Naive thymus-derived CD4-positive, alpha-beta T cell (primary cell): ENCODE measurements at regions not wholly inside any gene's neighbourhood (a gene's known extent, or its start where the extent isn't known, plus 50 kb on each side); places are given as distances from the start of the nearest gene placed in this dataset.
"Not testable (repeated sequence)": the region's sequence is repeated elsewhere in the genome, so short reads cannot be mapped to it uniquely, and the experiment has no call there.

Source experiments
- ATAC-seq: fragments of 150-1000 bp; cut with Tn5 transposase; 2 replicates; pipeline ENCODE4 v1.10.0; 2021; ENCODE audit warnings: mild to moderate bottlenecking, moderate library complexity
- CTCF ChIA-PET: fragments of 350-600 bp; sonication (Branson Sonifier 250); formaldehyde crosslinking; loops from one replicate; lab custom pipeline; 2021; ENCODE audit warnings: antibody characterized with exemption; lab: Charles Lee
- POLR2A ChIA-PET: fragments of 350-600 bp; sonication (Branson Sonifier 250); formaldehyde crosslinking; loops from one replicate; lab custom pipeline; 2021; ENCODE audit warnings: antibody characterized with exemption, inconsistent platforms; lab: Charles Lee
- DNase-seq, 9 donors: peaks; one replicate each; pipeline versions ENCODE4 v3.0.0 to v3.0.0-alpha.2; 2020 to 2022; ENCODE audit warnings: mixed read lengths in 1 of 9
- H3K27ac ChIP-seq: one replicate; pipeline ENCODE4 v1.7.0; 2013; ENCODE audit warnings: mild to moderate bottlenecking, low read depth, low read length, moderate library complexity
- H3K27me3 ChIP-seq, 2 donors: one replicate each; pipeline ENCODE4 v1.7.0; 2013; ENCODE audit warnings: low read length in 2 of 2, mild to moderate bottlenecking in 2 of 2, moderate library complexity in 2 of 2; ENCODE audit not compliant: control insufficient read depth in 2 of 2, insufficient read depth in 2 of 2
- H3K36me3 ChIP-seq, 3 experiments: 1 replicate in 2 of 3; 2 replicates in 1 of 3; pipeline ENCODE4 v1.7.0; 2013; ENCODE audit warnings: low read length in 3 of 3, mild to moderate bottlenecking in 3 of 3, moderate library complexity in 1 of 3; ENCODE audit not compliant: insufficient read depth in 3 of 3, control insufficient read depth in 2 of 3
- H3K4me1 ChIP-seq, 2 donors: one replicate each; pipeline ENCODE4 v1.7.0; 2013; ENCODE audit warnings: low read length in 2 of 2, mild to moderate bottlenecking in 2 of 2, moderate library complexity in 1 of 2; ENCODE audit not compliant: control insufficient read depth in 2 of 2, insufficient read depth in 2 of 2
- H3K4me3 ChIP-seq: 2 replicates; pipeline ENCODE4 v1.7.0; 2013; ENCODE audit warnings: mild to moderate bottlenecking, low read length
- H3K9me3 ChIP-seq, 3 experiments: 1 replicate in 2 of 3; 2 replicates in 1 of 3; pipeline ENCODE4 v1.7.0; 2013; ENCODE audit warnings: low read length in 3 of 3; ENCODE audit not compliant: control insufficient read depth in 2 of 3
- H3K27ac Mint-ChIP-seq, 9 donors: one replicate each; pipeline ENCODE4 v1.8.0; 2020 to 2022; ENCODE audit warnings: mixed read lengths in 9 of 9, mild to moderate bottlenecking in 8 of 9, moderate library complexity in 5 of 9, inconsistent platforms in 2 of 9
- H3K27me3 Mint-ChIP-seq, 5 donors: one replicate each; pipeline ENCODE4 v1.8.0; 2021 to 2022; ENCODE audit warnings: mixed read lengths in 5 of 5, mild to moderate bottlenecking in 1 of 5
- H3K36me3 Mint-ChIP-seq, 5 donors: one replicate each; pipeline ENCODE4 v1.8.0; 2020 to 2022; ENCODE audit warnings: mixed read lengths in 5 of 5, mild to moderate bottlenecking in 3 of 5, inconsistent platforms in 1 of 5
- H3K4me1 Mint-ChIP-seq, 7 donors: one replicate each; pipeline ENCODE4 v1.8.0; 2020 to 2022; ENCODE audit warnings: mixed read lengths in 7 of 7, mild to moderate bottlenecking in 3 of 7, inconsistent platforms in 1 of 7
- H3K4me3 Mint-ChIP-seq, 10 donors: one replicate each; pipeline ENCODE4 v1.8.0; 2020 to 2022; ENCODE audit warnings: mild to moderate bottlenecking in 10 of 10, mixed read lengths in 10 of 10, moderate library complexity in 6 of 10, inconsistent platforms in 2 of 10
- H3K9me3 Mint-ChIP-seq, 11 donors: one replicate each; pipeline ENCODE4 v1.8.0; 2020 to 2022; ENCODE audit warnings: mixed read lengths in 11 of 11, mild to moderate bottlenecking in 4 of 11, inconsistent platforms in 1 of 11, moderate library complexity in 1 of 11
- intact Hi-C, 2 donors: fragments of 100-400 bp; cut with micrococcal nuclease; formaldehyde crosslinking; loops; one replicate each; pipeline ENCODE4 v1.15.1; 2023

GRCh38 chr1:232744847-232745246 is 60.4 kb upstream of the MAP10 start:
- Mint-ChIP-seq H3K4me3 (no peak overlapping the region), H3K27me3 (peaks cover 0 to 5% (median 0%) of the 10 kb centered on the region in 5 donors), H3K9me3 (peaks cover 9 to 36% (median 16%) of the 10 kb centered on the region in 11 donors), H3K4me1 (no peaks in the 10 kb centered on the region), H3K27ac (no peak overlapping the region), H3K36me3 (peaks cover 0 to 12% (median 5%) of the 10 kb centered on the region in 5 donors)
- H3K4me3 ChIP-seq: no peak overlapping the region
- intact Hi-C loops: no loop called here
- H3K4me1 ChIP-seq: no peaks in the 10 kb centered on the region
- CTCF ChIA-PET: no interaction called here
- ATAC-seq (no peak), DNase-seq (no peak)
- no peaks in the 10 kb centered on the region for H3K36me3 ChIP-seq
- peaks cover 0 to 14% (median 6%) of the 10 kb centered on the region in 3 experiments for H3K9me3 ChIP-seq
- H3K27me3 ChIP-seq: no peaks in the 10 kb centered on the region
- H3K27ac ChIP-seq: no peak overlapping the region
- POLR2A ChIA-PET: no interaction called here

DNA sequence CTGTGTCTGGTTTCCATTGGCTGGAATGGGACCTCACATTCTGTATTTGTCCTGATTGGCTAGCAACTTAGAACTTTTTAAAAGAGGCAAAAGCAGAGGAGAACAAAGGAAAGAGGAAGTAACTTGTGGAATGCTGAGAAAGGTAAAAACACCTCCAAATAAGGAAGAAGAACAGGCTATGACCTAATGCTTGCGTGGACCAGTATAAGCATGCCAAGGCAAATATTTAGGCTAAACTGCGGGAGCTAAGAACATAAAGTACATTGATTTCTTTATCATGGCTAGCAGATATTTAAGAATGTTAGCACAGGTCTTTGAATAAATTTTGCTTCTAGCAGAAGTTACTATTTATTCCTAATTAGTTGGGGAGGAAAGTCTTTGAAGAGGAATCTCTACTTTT is 59.5 kb upstream of the MAP10 start:
- H3K27me3 Mint-ChIP-seq, H3K27ac Mint-ChIP-seq, H3K36me3 ChIP-seq, H3K27me3 ChIP-seq, H3K4me3 Mint-ChIP-seq, ATAC-seq, H3K27ac ChIP-seq, POLR2A ChIA-PET, CTCF ChIA-PET, H3K4me1 Mint-ChIP-seq, DNase-seq, H3K4me1 ChIP-seq, intact Hi-C loops, H3K4me3 ChIP-seq: not testable (repeated sequence)
- peaks cover 0 to 12% (median 5%) of the 10 kb centered on the region in 5 donors for H3K36me3 Mint-ChIP-seq
- H3K9me3 ChIP-seq: peaks cover 0 to 14% (median 6%) of the 10 kb centered on the region in 3 experiments
- peaks cover 9 to 38% (median 18%) of the 10 kb centered on the region in 11 donors for H3K9me3 Mint-ChIP-seq

- CTCF ChIA-PET: no interaction called here
Observed at GRCh38 chr1:232748910-232749368, 56.3 kb upstream of the MAP10 start.

DNA sequence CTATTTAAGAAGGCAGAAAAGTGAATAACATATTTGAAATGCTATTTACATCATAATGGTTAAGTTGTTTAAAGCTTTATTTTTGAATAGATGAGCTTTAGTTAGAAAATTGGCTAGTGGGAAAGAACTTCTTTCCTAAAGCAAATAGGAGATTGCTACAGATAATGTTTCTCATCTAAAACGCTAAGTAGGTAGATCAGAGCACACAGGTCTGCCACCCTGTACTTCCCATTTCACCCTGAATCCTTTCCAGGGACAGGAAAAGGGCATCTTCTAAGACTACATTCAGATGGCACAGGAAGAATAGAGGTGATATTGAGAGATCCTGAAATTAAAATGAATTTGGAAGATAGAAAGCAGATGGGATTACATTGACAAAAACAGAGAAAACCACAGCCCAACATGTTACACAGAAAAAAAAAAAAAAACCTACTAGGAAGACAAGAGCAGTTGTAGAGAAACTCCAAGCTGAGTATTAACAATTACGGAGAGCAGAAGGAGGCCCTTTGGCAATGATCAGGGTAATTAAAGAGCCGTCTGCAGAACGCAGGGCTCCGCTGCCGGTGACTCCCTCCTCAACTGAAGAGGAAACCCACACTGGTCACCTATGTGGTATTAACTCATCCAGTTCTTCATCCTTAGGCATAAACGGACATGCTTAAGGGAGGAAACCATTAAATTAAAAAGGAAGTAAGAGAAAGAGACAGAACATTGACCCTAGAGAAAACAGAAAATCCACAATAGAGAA is 53.6 kb upstream of the MAP10 start:
- DNase-seq (no peak), ATAC-seq (no peak)
- H3K4me3 ChIP-seq: no peak overlapping the region
- H3K9me3 ChIP-seq: peaks cover 0 to 14% (median 6%) of the 10 kb centered on the region in 3 experiments
- Mint-ChIP-seq H3K27me3 (peaks cover 0 to 10% (median 4%) of the 10 kb centered on the region in 5 donors), H3K9me3 (peaks cover 7 to 30% (median 16%) of the 10 kb centered on the region in 11 donors), H3K27ac (no peak overlapping the region), H3K4me3 (no peak overlapping the region), H3K4me1 (peaks cover 0 to 6% (median 0%) of the 10 kb centered on the region in 7 donors), H3K36me3 (peaks cover 0 to 12% (median 5%) of the 10 kb centered on the region in 5 donors)
- no peak overlapping the region for H3K27ac ChIP-seq
- no peaks in the 10 kb centered on the region for H3K4me1 ChIP-seq
- intact Hi-C loops: no loop called here
- no peaks in the 10 kb centered on the region for H3K36me3 ChIP-seq
- ChIA-PET POLR2A (no interaction called here), CTCF (no interaction called here)
- H3K27me3 ChIP-seq: no peaks in the 10 kb centered on the region

More at GRCh38 chr1:232748910-232749368, 56.3 kb upstream of the MAP10 start:
- POLR2A ChIA-PET: no interaction called here
- H3K27ac Mint-ChIP-seq: no peak overlapping the region
- H3K4me3 Mint-ChIP-seq: no peak overlapping the region
- Histone ChIP-seq H3K4me3 (no peak overlapping the region), H3K4me1 (no peaks in the 10 kb centered on the region), H3K36me3 (no peaks in the 10 kb centered on the region), H3K9me3 (peaks cover 0 to 14% (median 6%) of the 10 kb centered on the region in 3 experiments), H3K27me3 (no peaks in the 10 kb centered on the region), H3K27ac (no peak overlapping the region)
- DNase-seq (no peak), ATAC-seq (no peak)
- H3K27me3 Mint-ChIP-seq: peaks cover 0 to 10% (median 4%) of the 10 kb centered on the region in 5 donors
- intact Hi-C loops: no loop called here
- H3K36me3 Mint-ChIP-seq: peaks cover 0 to 12% (median 5%) of the 10 kb centered on the region in 5 donors
- H3K9me3 Mint-ChIP-seq: peaks cover 7 to 38% (median 18%) of the 10 kb centered on the region in 11 donors
- H3K4me1 Mint-ChIP-seq: peaks cover 0 to 6% (median 0%) of the 10 kb centered on the region in 7 donors

GRCh38 chr1:232752365-232752764 is 52.9 kb upstream of the MAP10 start:
- Mint-ChIP-seq H3K27me3 (peaks cover 0 to 10% (median 4%) of the 10 kb centered on the region in 5 donors), H3K9me3 (peaks cover 7 to 25% (median 15%) of the 10 kb centered on the region in 11 donors), H3K36me3 (peaks cover 0 to 11% (median 5%) of the 10 kb centered on the region in 5 donors), H3K4me3 (no peak overlapping the region), H3K27ac (no peak overlapping the region), H3K4me1 (peaks cover 0 to 6% (median 0%) of the 10 kb centered on the region in 7 donors)
- Histone ChIP-seq H3K9me3 (peaks cover 0 to 14% (median 6%) of the 10 kb centered on the region in 3 experiments), H3K4me1 (no peaks in the 10 kb centered on the region), H3K36me3 (no peaks in the 10 kb centered on the region), H3K4me3 (no peak overlapping the region), H3K27me3 (no peaks in the 10 kb centered on the region), H3K27ac (no peak overlapping the region)
- ChIA-PET POLR2A (no interaction called here), CTCF (no interaction called here)
- no peak for ATAC-seq
- no peak for DNase-seq
- intact Hi-C loops: no loop called here

DNA sequence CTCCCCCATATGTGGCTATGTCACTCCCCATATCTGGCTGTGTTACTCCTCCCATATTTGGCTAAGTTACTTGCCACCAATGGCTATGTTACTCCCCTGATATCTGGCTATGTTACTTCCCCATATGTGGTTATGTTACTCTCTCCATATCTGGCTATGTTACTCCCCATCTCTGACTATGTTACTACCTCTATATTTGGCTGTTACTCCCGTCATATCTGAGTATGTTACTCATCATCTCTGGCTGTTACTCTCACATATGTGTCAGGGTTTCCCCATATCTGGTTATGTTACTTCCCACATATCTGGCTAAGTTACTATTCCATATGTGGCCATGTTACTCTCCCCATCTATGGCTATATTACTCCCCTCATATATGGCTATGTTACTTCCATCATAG is 50.3 kb upstream of the MAP10 start:
- no peaks in the 10 kb centered on the region for H3K36me3 Mint-ChIP-seq
- Histone ChIP-seq H3K27ac (no peak overlapping the region), H3K27me3 (no peaks in the 10 kb centered on the region), H3K4me1 (no peaks in the 10 kb centered on the region), H3K9me3 (no peaks in the 10 kb centered on the region), H3K36me3 (no peaks in the 10 kb centered on the region), H3K4me3 (no peak overlapping the region)
- DNase-seq: no peak
- ChIA-PET CTCF (no interaction called here), POLR2A (no interaction called here)
- H3K9me3 Mint-ChIP-seq: peaks cover 0 to 2% (median 0%) of the 10 kb centered on the region in 11 donors
- no peak for ATAC-seq
- H3K27ac Mint-ChIP-seq: no peak overlapping the region
- H3K4me1 Mint-ChIP-seq: peaks cover 0 to 6% (median 0%) of the 10 kb centered on the region in 7 donors
- intact Hi-C loops: no loop called here
- peaks cover 0 to 10% (median 4%) of the 10 kb centered on the region in 5 donors for H3K27me3 Mint-ChIP-seq
- no peak overlapping the region for H3K4me3 Mint-ChIP-seq
